Esophagus squamous epithelium (tissue), 5 donors: ENCODE measurements at regions not wholly inside any gene's neighbourhood (a gene's known extent, or its start where the extent isn't known, plus 50 kb on each side); places are given as distances from the start of the nearest gene placed in this dataset.

Experiments
- DNase-seq: peaks from one replicate; lab custom pipeline; 2025; lab: John Stamatoyannopoulos, UW
- H3K27ac ChIP-seq, 4 donors: fragments of 200-600 bp; sonication (generic); one replicate each; pipeline ENCODE4 v1.5.1; 2016 to 2019; ENCODE audit warnings: mild to moderate bottlenecking in 1 of 4
- H3K27me3 ChIP-seq, 4 donors: fragments of 200-600 bp; sonication (generic); 1 replicate in 3 of 4; 2 replicates in 1 of 4; pipeline versions ENCODE4 v1.5.1 to v1.6.0; 2017 to 2021; ENCODE audit warnings: antibody characterized with exemption in 1 of 4
- H3K36me3 ChIP-seq, 3 donors: fragments of 200-600 bp; sonication (generic); one replicate each; pipeline ENCODE4 v1.5.1; 2016 to 2019
- H3K4me1 ChIP-seq, 3 donors: fragments of 200-600 bp; sonication (generic); one replicate each; pipeline ENCODE4 v1.5.1; 2017 to 2019
- H3K4me3 ChIP-seq, 4 donors: fragments of 200-600 bp; sonication (generic); 1 replicate in 3 of 4; 2 replicates in 1 of 4; pipeline ENCODE4 v1.5.1; 2016 to 2019; ENCODE audit warnings: mild to moderate bottlenecking in 2 of 4, moderate library complexity in 1 of 4
- H3K9me3 ChIP-seq, 3 donors: fragments of 200-600 bp; sonication (generic); one replicate each; pipeline ENCODE4 v1.5.1; 2016 to 2019
- POLR2A ChIP-seq, 4 donors: fragments of 450-650 bp; IDR thresholded peaks; one replicate each; pipeline ENCODE4 v1.6.1; 2017; ENCODE audit warnings: antibody characterized with exemption in 4 of 4, mild to moderate bottlenecking in 4 of 4, moderate library complexity in 3 of 4
- WGBS, 2 donors: methylation state at CpG; one replicate each; pipeline ENCODE4 v1.1.5; 2018; 5-methylcytosine and 5-hydroxymethylcytosine counted together
- intact Hi-C: fragments of 100-400 bp; cut with DNase I; formaldehyde crosslinking; loops from one replicate; pipeline ENCODE4 v1.15.0; 2022
- TF ChIP-seq, protein P1 (sequence below), 6 experiments: fragments of 450-650 bp in 4 of 6; fragments of 200-600 bp in 2 of 6; sonication (generic) in 2 of 6; IDR thresholded peaks; one replicate each; pipeline ENCODE4 v1.5.1; 2016 to 2019; ENCODE audit warnings: antibody characterized with exemption in 6 of 6, mild to moderate bottlenecking in 4 of 6, moderate library complexity in 4 of 6
- donor health status: DM: yes; HTN: yes; CAD: no.

DNA sequence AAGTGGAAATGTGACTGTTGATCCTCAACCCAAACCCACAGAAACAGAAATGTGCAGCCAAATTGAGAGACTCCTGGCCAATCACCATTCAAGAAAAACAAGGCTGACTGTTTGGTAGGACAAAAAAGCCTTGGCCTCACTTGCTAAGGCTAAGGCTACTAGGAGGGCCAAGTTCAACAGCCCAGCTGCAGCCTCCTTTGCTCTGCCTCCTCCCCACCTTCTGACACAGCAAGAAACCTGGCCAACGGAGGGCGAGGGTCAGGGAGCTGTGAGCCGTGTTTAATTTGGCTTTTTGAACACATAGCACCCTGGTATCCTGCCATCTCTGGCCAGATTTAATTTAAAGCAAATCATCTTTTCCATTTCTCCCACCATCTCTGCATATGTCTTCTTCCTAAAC lies 165.8 kb upstream of the RAB4A start:
- H3K36me3 ChIP-seq = no peaks in the 10 kb centered on the region
- DNase-seq = no peak
- H3K4me1 ChIP-seq = peaks cover 0 to 24% (median 0%) of the 10 kb centered on the region in 3 donors
- no peak overlapping the region for H3K27ac ChIP-seq
- intact Hi-C loops = no loop called here
- TF ChIP-seq, protein P1, sequence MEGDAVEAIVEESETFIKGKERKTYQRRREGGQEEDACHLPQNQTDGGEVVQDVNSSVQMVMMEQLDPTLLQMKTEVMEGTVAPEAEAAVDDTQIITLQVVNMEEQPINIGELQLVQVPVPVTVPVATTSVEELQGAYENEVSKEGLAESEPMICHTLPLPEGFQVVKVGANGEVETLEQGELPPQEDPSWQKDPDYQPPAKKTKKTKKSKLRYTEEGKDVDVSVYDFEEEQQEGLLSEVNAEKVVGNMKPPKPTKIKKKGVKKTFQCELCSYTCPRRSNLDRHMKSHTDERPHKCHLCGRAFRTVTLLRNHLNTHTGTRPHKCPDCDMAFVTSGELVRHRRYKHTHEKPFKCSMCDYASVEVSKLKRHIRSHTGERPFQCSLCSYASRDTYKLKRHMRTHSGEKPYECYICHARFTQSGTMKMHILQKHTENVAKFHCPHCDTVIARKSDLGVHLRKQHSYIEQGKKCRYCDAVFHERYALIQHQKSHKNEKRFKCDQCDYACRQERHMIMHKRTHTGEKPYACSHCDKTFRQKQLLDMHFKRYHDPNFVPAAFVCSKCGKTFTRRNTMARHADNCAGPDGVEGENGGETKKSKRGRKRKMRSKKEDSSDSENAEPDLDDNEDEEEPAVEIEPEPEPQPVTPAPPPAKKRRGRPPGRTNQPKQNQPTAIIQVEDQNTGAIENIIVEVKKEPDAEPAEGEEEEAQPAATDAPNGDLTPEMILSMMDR (IDR thresholded peaks at IDR 0.05) = no peak
- no peak overlapping the region for H3K4me3 ChIP-seq
- H3K27me3 ChIP-seq = no peaks in the 10 kb centered on the region
- no peaks in the 10 kb centered on the region for H3K9me3 ChIP-seq
- WGBS, 2 donors = 87 to 91% methylated on average over 3 of the region's 3 CpGs

DNA sequence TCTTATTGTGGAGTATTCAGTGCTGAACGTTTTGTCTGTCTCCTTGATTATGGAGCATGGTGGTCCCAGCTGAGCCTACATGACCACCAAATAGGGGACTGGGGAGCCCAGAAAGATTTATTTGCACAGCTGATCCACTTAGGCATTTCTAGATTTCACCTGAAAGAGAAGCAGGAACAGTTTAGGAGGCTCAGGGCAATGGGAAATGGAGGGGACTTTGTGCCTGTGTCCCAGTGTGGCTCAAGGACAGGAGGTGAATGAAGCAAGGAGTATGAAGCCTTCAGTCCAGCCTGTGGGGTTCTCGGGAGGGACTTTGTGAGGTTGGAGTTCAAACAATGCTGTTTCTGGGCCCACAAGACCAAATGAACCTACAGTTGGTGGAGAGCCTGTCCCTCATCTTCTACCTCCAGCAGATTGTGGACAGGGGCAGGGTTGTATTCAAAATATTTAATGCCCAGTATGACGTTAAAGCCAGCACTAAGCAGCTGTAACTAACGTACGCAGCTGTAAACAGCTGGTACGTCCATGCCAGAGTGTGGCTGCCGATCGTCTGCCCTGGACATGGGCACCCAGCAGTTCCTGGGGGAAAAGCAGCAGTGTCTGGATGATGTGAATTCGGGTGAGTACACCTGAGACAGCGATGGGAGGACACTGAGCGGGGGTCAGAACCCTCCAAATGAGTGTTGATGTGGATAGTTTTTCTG lies 164.9 kb upstream of the RAB4A start:
- TF ChIP-seq, protein P1 (IDR thresholded peaks at IDR 0.05) = no peak
- no peak for TF ChIP-seq POLR2A (IDR thresholded peaks at IDR 0.05)
- no peak overlapping the region for H3K27ac ChIP-seq
- 89 to 91% methylated on average over 11 of the region's 11 CpGs for WGBS, 2 donors
- no peak overlapping the region for H3K4me3 ChIP-seq
- intact Hi-C loops = no loop called here
- H3K27me3 ChIP-seq = no peaks in the 10 kb centered on the region
- H3K4me1 ChIP-seq = peaks cover 0 to 24% (median 0%) of the 10 kb centered on the region in 3 donors
- H3K36me3 ChIP-seq = no peaks in the 10 kb centered on the region
- no peak for DNase-seq
- H3K9me3 ChIP-seq = no peaks in the 10 kb centered on the region

DNA sequence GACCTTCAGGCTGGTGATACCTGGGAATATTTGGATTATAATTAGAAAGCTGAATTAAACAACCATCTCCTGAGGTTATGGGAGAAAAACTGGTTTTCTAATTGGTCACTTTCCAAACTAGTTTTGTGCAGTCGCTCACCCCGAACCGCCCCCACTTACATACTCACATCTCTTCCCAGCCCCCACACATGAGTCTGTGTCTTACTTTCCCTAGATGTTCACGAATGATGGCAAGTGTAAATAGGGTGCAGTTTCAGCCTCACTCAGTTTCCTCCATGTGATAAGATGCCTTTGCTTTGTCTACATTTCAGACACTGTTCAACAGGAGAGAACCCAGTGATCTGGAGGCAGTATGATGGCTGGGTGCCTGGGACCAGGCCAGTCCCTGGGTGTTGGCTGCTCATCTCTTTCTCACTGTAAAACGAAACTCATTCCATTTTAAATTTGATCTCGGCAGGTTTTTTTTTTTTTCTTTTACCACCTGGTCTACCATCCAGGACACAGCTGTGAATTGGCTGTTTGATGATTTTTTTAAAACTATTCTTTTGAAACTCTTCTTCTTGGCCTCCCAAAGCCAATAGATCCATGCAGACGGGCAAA lies 164.3 kb upstream of the RAB4A start:
- TF ChIP-seq, protein P1 (IDR thresholded peaks at IDR 0.05) = no peak
- TF ChIP-seq POLR2A (IDR thresholded peaks at IDR 0.05) = no peak
- intact Hi-C loops = no loop called here
- Histone ChIP-seq H3K27me3 (no peaks in the 10 kb centered on the region), H3K9me3 (no peaks in the 10 kb centered on the region), H3K4me1 (peaks cover 0 to 19% (median 0%) of the 10 kb centered on the region in 3 donors), H3K36me3 (no peaks in the 10 kb centered on the region), H3K4me3 (no peak overlapping the region), H3K27ac (no peak overlapping the region)
- DNase-seq = no peak
- WGBS, 2 donors = 57 to 64% methylated on average over 7 of the region's 7 CpGs

DNA sequence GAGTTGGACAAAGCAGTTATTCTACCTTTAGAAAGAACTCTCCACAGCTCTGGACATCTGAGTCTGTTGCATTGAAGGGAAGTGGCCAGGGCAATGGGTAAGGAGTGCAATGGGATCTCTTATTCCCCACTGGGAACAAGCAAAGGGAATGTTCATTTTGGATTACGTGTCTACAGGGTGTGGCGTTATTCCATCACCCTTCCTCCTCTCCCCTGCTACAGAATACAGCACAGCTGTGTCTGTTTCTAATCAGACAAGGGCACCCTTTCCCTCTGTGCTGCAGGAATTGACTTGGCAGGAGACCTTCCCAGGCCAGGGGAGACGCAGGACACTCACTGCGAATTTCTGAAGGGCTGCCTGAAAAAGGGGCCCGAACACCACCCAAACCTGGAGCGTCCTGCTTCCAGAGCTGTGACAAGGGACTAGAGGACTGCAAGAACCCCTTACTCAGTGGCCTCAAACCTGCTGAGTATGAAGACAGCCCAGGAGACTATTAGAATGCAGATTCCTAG lies 163.6 kb upstream of the RAB4A start:
- 78 to 89% methylated on average over 2 to 5 of the region's 6 CpGs for WGBS, 2 donors
- Histone ChIP-seq H3K9me3 (no peaks in the 10 kb centered on the region), H3K27ac (no peak overlapping the region), H3K4me1 (peaks cover 0 to 19% (median 0%) of the 10 kb centered on the region in 3 donors), H3K27me3 (no peaks in the 10 kb centered on the region), H3K36me3 (no peaks in the 10 kb centered on the region), H3K4me3 (no peak overlapping the region)
- no peak for TF ChIP-seq POLR2A (IDR thresholded peaks at IDR 0.05)
- TF ChIP-seq, protein P1 (IDR thresholded peaks at IDR 0.05) = no peak
- intact Hi-C loops = no loop called here
- no peak for DNase-seq

DNA sequence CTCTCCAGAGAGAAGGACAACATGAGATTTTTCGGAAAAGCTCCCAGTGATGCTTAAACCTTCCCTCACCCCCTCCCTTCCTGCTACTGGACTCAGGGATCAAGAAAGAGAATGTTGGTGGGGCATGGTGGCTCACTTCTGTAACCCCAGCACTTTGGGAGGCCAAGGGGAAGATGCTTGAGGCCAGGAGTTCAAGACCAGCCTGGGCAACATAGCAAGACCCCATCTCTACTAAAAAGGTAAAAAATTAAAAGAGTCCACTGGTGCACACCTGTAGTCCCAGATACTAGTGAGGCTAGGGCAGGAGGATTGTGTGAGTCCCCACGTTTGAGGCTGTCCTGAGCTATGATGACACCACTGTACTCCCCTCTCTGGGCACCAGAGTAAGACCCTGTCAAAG lies 162.9 kb upstream of the RAB4A start:
- Histone ChIP-seq H3K27ac (no peak overlapping the region), H3K36me3 (no peaks in the 10 kb centered on the region), H3K9me3 (no peaks in the 10 kb centered on the region), H3K27me3 (no peaks in the 10 kb centered on the region), H3K4me3 (no peak overlapping the region), H3K4me1 (peaks cover 0 to 13% (median 0%) of the 10 kb centered on the region in 3 donors)
- intact Hi-C loops = no loop called here
- DNase-seq = no peak
- TF ChIP-seq, protein P1 (IDR thresholded peaks at IDR 0.05) = no peak
- TF ChIP-seq POLR2A (IDR thresholded peaks at IDR 0.05) = no peak
- 71 to 83% methylated on average over 2 of the region's 2 CpGs for WGBS, 2 donors
